BLaER1 (cell line): ENCODE measurements at regions not wholly inside any gene's neighbourhood (a gene's known extent, or its start where the extent isn't known, plus 50 kb on each side); places are given as distances from the start of the nearest gene placed in this dataset.
A peak's percentile ranks its signal among the peaks of the same experiment; 100 is the strongest.

Experiments
- H3K27ac ChIP-seq: shearing (Covaris generic); formaldehyde crosslinking; 2 replicates; pipeline ENCODE4 v1.8.1; 2022
- H3K27me3 ChIP-seq: shearing (Covaris generic); formaldehyde crosslinking; 2 replicates; pipeline ENCODE4 v1.8.1; 2022
- H3K36me3 ChIP-seq: shearing (Covaris generic); formaldehyde crosslinking; 2 replicates; pipeline ENCODE4 v1.8.1; 2022
- H3K4me1 ChIP-seq: shearing (Covaris generic); formaldehyde crosslinking; 2 replicates; pipeline ENCODE4 v1.8.1; 2022
- H3K4me2 ChIP-seq: shearing (Covaris generic); formaldehyde crosslinking; 2 replicates; pipeline ENCODE4 v1.8.1; 2022
- H3K4me3 ChIP-seq: shearing (Covaris generic); formaldehyde crosslinking; 2 replicates; pipeline ENCODE4 v1.8.1; 2022
- H3K9ac ChIP-seq: shearing (Covaris generic); formaldehyde crosslinking; 2 replicates; pipeline ENCODE4 v1.8.1; 2022
- H3K9me3 ChIP-seq: shearing (Covaris generic); formaldehyde crosslinking; 2 replicates; pipeline ENCODE4 v1.8.1; 2022
- H4K20me1 ChIP-seq: shearing (Covaris generic); formaldehyde crosslinking; 2 replicates; pipeline ENCODE4 v1.8.1; 2022
- Cebpa-rat ChIP-seq: shearing (Covaris generic); IDR thresholded peaks from 2 replicates; pipeline ENCODE4 v1.8.1; 2022

DNA sequence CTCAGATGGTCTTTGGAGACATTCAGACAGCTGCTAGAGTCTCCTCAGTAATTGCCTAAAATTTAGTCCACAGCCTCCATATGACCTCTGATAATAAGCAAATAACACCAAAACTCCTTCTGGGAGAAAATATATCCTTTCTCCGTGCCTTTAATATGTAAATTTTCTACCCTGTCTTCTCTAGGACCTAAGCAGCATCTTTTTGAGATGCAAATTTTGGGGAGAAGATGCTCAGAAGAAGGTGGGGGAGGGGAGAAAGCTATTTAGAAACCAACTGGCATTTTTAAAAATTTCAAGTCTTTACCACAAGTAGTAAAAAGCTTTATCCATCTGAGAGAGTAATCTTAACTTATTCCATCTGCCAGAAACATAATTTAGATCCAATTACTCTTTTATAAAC, 91.8 kb upstream of the KCNK12 start:
- no peaks in the 10 kb centered on the region for H3K36me3 ChIP-seq
- H3K4me1 ChIP-seq: peaks cover 80% of the 10 kb centered on the region
- 0 out of 2 replicates have a peak overlapping the region, but pooled peaks have one; percentile 19 for H3K4me3 ChIP-seq
- no peaks in the 10 kb centered on the region for H4K20me1 ChIP-seq
- no peaks in the 10 kb centered on the region for H3K27me3 ChIP-seq
- peak overlapping the region; percentile 46 for H3K27ac ChIP-seq
- peak overlapping the region; percentile 68 for H3K4me2 ChIP-seq
- no peak for TF ChIP-seq Cebpa-rat
- H3K9me3 ChIP-seq: no peaks in the 10 kb centered on the region
- H3K9ac ChIP-seq: peak overlapping the region; percentile 57; the same call in 1 of the 2 replicates

DNA sequence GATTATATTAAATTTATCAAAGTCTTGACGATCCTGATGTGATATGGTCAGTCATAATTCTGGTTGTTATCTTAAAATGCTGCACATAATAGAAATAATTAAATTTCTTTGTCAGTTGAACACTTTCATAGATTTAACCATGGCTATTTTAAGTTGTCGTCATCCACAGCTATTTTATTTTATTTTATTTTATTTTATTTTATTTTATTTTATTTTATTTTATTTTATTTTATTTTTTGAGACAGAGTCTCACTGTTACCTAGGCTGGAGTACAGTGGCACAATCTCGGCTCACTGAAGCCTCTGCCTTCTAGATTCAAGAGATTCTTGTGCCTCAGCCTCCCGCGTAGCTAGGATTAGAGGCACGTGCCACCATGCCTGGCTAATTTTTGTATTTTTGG, 90.5 kb upstream of the KCNK12 start:
- Histone ChIP-seq H3K27me3 (no peaks in the 10 kb centered on the region), H3K36me3 (no peaks in the 10 kb centered on the region), H3K27ac (peak overlapping the region; percentile 46; the same call in 1 of the 2 replicates), H3K9ac (no peak overlapping the region), H3K4me2 (peak overlapping the region; percentile 68), H4K20me1 (no peaks in the 10 kb centered on the region), H3K9me3 (no peaks in the 10 kb centered on the region), H3K4me3 (no peak overlapping the region), H3K4me1 (peaks cover 86% of the 10 kb centered on the region)
- TF ChIP-seq Cebpa-rat: no peak

DNA sequence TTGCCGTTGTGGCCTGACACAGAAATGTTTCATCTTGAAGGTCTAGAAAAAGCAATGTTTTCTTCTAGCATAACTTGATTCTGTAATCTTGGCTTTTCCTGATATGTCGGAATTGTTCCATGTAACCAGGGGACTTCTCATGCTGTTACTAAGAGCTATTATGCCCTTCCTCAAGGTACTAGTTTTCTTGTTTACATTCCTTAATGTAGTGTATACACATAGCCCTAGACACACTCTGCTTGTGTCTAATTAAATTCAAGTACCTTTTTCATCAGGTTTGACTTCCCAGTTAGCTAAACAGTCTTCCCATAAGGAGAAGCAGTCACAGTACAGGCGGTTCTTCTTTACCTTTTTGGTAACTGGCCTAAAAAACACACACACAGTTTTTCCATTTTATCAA, 89.4 kb upstream of the KCNK12 start:
- peak overlapping the region; percentile 55 for H3K27ac ChIP-seq

DNA sequence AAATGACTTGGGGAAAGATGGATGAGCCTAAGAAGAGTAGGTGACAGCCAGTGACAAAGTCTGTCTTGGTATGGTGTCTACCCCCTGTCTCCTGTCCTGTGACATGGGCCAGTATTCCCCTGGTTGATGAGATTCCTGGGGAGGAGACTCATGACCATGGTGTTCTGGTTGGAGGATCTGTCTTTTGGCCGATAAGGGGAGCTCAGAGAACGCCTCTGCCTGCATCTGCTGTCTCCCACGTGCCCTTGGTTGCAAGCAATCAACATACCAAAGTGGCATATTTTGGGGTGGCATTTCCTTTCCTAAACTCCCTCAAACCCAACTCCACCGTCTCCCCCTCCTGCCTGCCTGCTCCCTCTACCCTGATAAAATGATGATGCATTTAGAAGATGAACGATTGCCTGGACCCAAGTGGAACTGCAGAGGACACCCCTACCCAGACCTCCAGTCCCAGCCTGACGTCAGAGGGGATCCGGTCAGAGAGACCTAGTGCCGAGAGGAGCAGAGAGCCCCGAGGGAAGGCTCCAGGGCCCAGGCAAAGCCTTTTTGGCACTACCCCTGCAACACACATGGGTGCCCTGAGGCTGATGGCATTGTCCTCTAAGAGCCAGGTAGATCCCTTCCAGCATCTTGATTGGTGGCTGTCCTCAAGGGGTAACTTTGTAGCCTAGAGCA, 88.0 kb upstream of the KCNK12 start:
- Histone ChIP-seq H3K4me2 (peak overlapping the region; percentile 68), H3K4me1 (peaks cover 100% of the 10 kb centered on the region), H3K9me3 (no peaks in the 10 kb centered on the region), H3K9ac (peak overlapping the region; percentile 36; the same call in 1 of the 2 replicates), H4K20me1 (no peaks in the 10 kb centered on the region), H3K27ac (peak overlapping the region; percentile 55), H3K4me3 (no peak overlapping the region), H3K27me3 (no peaks in the 10 kb centered on the region), H3K36me3 (no peaks in the 10 kb centered on the region)
- no peak for TF ChIP-seq Cebpa-rat

More for the DNA sequence above, 89.4 kb upstream of the KCNK12 start:
- H3K9me3 ChIP-seq: no peaks in the 10 kb centered on the region
- peak overlapping the region; percentile 34 for H3K9ac ChIP-seq
- peaks cover 98% of the 10 kb centered on the region for H3K4me1 ChIP-seq
- H3K36me3 ChIP-seq: no peaks in the 10 kb centered on the region
- peak overlapping the region; percentile 68 for H3K4me2 ChIP-seq
- no peaks in the 10 kb centered on the region for H4K20me1 ChIP-seq
- peak overlapping the region; percentile 4; the same call in 1 of the 2 replicates for H3K4me3 ChIP-seq
- no peaks in the 10 kb centered on the region for H3K27me3 ChIP-seq
- TF ChIP-seq Cebpa-rat: no peak

DNA sequence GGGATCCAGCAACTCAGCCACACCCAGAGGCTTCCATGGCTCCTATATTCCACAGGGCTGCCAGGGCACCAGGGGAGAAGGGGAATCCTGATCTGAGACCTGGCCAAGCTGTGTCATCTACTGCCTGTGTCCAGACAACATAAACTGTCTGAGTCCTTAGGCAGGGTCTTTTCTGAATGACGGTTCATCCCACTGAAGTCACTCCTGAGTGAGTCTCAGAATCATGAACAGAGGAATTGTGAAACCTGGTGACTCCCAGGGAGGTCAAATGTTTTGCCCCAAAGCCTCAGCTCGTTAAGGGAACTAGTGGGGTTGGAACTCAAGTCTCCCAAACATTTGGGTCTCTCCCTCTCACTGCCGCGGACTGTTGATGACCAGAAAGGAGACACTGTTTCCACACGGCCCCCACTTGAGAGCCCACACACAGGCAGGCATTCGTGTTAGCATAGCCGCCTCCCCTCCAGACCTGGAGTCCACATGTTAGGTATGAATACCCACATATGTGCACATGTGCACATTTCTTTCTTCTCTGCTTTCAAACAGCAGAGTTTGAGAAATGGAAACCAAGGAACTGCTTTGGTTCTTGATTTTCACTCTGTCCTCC, 87.2 kb upstream of the KCNK12 start:
- no peak for TF ChIP-seq Cebpa-rat
- H3K27me3 ChIP-seq: no peaks in the 10 kb centered on the region
- peaks cover 100% of the 10 kb centered on the region for H3K4me1 ChIP-seq
- H3K27ac ChIP-seq: peak overlapping the region; percentile 55
- no peaks in the 10 kb centered on the region for H4K20me1 ChIP-seq
- H3K36me3 ChIP-seq: no peaks in the 10 kb centered on the region
- peak overlapping the region; percentile 32; the same call in 1 of the 2 replicates for H3K9ac ChIP-seq
- H3K4me3 ChIP-seq: no peak overlapping the region
- H3K9me3 ChIP-seq: no peaks in the 10 kb centered on the region
- peak overlapping the region; percentile 68 for H3K4me2 ChIP-seq

DNA sequence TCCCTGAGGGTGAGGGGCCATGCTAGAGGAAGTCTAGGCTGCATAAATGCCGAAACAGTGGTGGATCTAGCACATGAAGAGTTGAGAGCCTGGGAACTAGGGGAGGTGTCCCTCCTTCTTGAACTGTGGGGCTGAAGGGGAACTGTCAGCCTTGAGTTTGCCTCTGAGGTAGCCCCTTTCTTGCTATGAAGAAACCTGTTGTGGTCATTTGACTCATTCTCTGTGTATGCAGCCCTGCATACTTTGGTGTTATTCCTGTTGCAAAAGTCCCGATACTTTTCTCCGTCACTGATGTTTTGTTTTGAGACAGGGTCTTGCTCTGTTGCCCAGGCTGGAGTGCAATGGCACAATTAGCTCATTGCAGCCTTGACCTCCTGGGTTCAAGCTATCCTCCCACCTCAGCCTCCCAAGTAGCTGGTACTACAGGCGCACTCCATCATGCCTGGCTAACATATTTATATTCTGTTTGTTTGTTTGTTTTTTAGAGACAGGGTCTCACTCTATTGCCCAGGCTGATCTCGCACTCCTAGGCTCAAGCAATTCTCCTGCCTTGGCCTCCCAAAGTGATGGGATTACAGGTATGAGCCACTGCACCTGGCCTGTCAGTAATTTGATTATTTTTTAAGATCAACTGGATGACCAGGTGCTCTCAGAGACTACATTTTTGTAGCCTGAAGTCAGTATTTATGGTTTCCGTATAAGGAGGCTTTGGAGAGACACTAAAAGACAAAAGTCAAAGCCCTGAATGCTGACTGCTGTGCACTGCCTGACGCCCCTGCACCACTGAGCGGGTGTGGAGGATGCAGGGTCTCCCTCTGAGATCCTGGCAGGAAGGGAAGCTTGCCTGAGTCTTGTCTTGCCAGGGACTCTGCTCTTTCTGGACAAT, 86.2 kb upstream of the KCNK12 start:
- Histone ChIP-seq H3K4me1 (peaks cover 100% of the 10 kb centered on the region), H3K36me3 (no peaks in the 10 kb centered on the region), H3K9me3 (no peaks in the 10 kb centered on the region), H4K20me1 (no peaks in the 10 kb centered on the region), H3K27ac (peak overlapping the region; percentile 55), H3K27me3 (no peaks in the 10 kb centered on the region), H3K4me2 (peak overlapping the region; percentile 73), H3K9ac (no peak overlapping the region), H3K4me3 (no peak overlapping the region)
- no peak for TF ChIP-seq Cebpa-rat

DNA sequence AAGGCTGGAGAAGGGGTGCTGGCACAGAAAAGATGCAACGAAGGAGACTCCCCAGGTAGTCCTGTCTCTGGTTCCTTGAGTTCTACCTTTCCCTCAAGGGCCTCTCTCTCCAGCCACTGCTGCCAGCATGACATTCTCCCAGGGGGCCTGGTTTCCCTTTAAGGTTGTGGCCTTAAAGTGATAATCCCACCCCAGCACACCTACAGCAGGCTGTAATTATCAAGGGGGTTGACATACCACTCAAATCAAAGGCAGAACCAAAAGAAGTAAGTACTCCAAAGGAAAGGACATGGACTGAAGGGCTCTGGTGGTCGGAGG, 84.7 kb upstream of the KCNK12 start:
- peak overlapping the region; percentile 39; the same call in 1 of the 2 replicates for H3K9ac ChIP-seq
- no peaks in the 10 kb centered on the region for H3K36me3 ChIP-seq
- TF ChIP-seq Cebpa-rat: no peak
- H3K27me3 ChIP-seq: no peaks in the 10 kb centered on the region
- peak overlapping the region; percentile 26; the same call in 1 of the 2 replicates for H3K4me3 ChIP-seq
- H3K27ac ChIP-seq: peak overlapping the region; percentile 50
- H4K20me1 ChIP-seq: no peaks in the 10 kb centered on the region
- peak overlapping the region; percentile 73 for H3K4me2 ChIP-seq
- no peaks in the 10 kb centered on the region for H3K9me3 ChIP-seq
- H3K4me1 ChIP-seq: peaks cover 100% of the 10 kb centered on the region

DNA sequence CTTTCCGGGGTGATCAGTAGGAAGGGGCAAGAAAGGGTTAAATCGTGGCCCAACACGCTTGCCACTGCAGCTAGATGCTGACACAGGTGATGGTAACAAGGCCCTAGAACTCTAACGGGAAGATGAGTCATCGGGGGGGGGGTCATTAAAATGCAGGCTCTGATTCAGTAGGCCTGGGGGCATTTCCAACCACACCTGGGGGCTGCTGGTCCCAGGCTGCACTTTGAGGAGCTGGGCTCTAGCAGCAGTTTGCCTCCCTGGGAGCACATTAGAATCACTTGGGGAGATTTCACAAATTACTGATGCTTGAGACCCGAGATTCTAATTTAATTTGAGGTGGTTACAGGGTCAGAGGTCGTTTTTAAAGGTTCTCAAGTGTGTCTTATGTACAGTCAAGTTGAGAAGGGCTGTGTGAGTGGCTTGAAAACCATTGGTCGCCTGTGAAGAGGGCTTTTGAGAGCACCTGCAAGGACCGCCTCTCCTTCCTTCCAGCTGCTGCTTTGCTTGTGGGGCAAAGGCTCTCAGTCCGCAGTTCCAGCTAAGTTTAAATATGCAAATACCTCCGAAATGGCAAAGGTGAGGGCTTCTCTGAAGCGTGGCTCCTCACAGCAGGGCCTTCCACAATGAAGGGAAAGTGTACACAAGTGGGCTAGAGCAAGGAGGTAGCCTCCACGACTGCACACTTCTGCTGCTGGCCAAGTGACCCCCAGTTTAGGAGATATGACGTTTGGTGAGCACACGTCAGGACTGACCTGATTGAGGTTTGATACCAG, 84.2 kb upstream of the KCNK12 start:
- peak overlapping the region; percentile 50 for H3K27ac ChIP-seq
- no peaks in the 10 kb centered on the region for H3K36me3 ChIP-seq
- peak overlapping the region; percentile 39; the same call in 1 of the 2 replicates for H3K9ac ChIP-seq
- no peak for TF ChIP-seq Cebpa-rat
- peak overlapping the region; percentile 73 for H3K4me2 ChIP-seq
- H3K9me3 ChIP-seq: peaks cover 1% of the 10 kb centered on the region; the same call in 1 of the 2 replicates
- H3K27me3 ChIP-seq: no peaks in the 10 kb centered on the region
- peaks cover 100% of the 10 kb centered on the region for H3K4me1 ChIP-seq
- H4K20me1 ChIP-seq: no peaks in the 10 kb centered on the region
- peak overlapping the region; percentile 26; the same call in 1 of the 2 replicates for H3K4me3 ChIP-seq
